HCT116 (cell line): ENCODE measurements at regions not wholly inside any gene's neighbourhood (a gene's known extent, or its start where the extent isn't known, plus 50 kb on each side); places are given as distances from the start of the nearest gene placed in this dataset.

Source experiments
- CEBPB ChIP-seq: IDR thresholded peaks from 2 replicates; pipeline ENCODE4 v1.6.1; 2012; ENCODE audit warnings: low read depth
- EGR1 ChIP-seq: IDR thresholded peaks from 2 replicates; pipeline ENCODE4 v1.6.1; 2012; ENCODE audit warnings: low read depth
- EZH2 ChIP-seq: fragments of 200-600 bp; sonication (generic); IDR thresholded peaks from 2 replicates; pipeline ENCODE4 v1.6.1; 2017; ENCODE audit warnings: antibody characterized with exemption, mixed run types
- EZH2phosphoT487 ChIP-seq: fragments of 200-600 bp; IDR thresholded peaks from 2 replicates; pipeline ENCODE4 v1.6.1; 2018; ENCODE audit warnings: antibody characterized with exemption, borderline replicate concordance
- FOSL1 ChIP-seq: IDR thresholded peaks from 2 replicates; pipeline ENCODE4 v1.6.1; 2012; ENCODE audit warnings: low read depth
- POLR2A ChIP-seq: IDR thresholded peaks from 2 replicates; pipeline ENCODE4 v1.7.0; 2011; ENCODE audit warnings: borderline replicate concordance; ENCODE audit not compliant: insufficient read depth, insufficient read length; ENCODE audit errors: extremely low read depth
- POLR2AphosphoS5 ChIP-seq: IDR thresholded peaks from 2 replicates; pipeline ENCODE4 v1.6.1; 2011; ENCODE audit warnings: mild to moderate bottlenecking, low read depth, low read length, moderate library complexity
- SIN3A ChIP-seq: IDR thresholded peaks from 2 replicates; pipeline ENCODE4 v1.6.1; 2012; ENCODE audit warnings: low read depth
- SP1 ChIP-seq: IDR thresholded peaks from 2 replicates; pipeline ENCODE4 v1.6.1; 2012; ENCODE audit warnings: low read depth
- ZFX ChIP-seq: fragments of 450-650 bp; IDR thresholded peaks from 2 replicates; pipeline ENCODE4 v1.6.1; 2017
- TF ChIP-seq, protein P1 (sequence below), 3 experiments: fragments of 200-600 bp in 1 of 3; sonication (generic) in 1 of 3; IDR thresholded peaks in 2 of 3; conservative IDR thresholded peaks in 1 of 3; 2 replicates each; pipeline ENCODE4 v1.5.1; 2012 to 2017; ENCODE audit warnings: low read depth in 2 of 3, low read length in 2 of 3, antibody characterized with exemption in 1 of 3, borderline replicate concordance in 1 of 3, control low read depth in 1 of 3, mild to moderate bottlenecking in 1 of 3, mixed read lengths in 1 of 3, mixed run types in 1 of 3, moderate library complexity in 1 of 3; ENCODE audit not compliant: insufficient read depth in 1 of 3
- TF ChIP-seq, protein P2 (sequence below): IDR thresholded peaks from 2 replicates; pipeline ENCODE4 v1.6.1; 2012
- TF ChIP-seq, protein P3 (sequence below): IDR thresholded peaks from 2 replicates; pipeline ENCODE4 v1.6.1; 2012
- TF ChIP-seq, protein P4 (sequence below): IDR thresholded peaks from 2 replicates; pipeline ENCODE4 v1.6.1; 2012; ENCODE audit warnings: low read depth

DNA sequence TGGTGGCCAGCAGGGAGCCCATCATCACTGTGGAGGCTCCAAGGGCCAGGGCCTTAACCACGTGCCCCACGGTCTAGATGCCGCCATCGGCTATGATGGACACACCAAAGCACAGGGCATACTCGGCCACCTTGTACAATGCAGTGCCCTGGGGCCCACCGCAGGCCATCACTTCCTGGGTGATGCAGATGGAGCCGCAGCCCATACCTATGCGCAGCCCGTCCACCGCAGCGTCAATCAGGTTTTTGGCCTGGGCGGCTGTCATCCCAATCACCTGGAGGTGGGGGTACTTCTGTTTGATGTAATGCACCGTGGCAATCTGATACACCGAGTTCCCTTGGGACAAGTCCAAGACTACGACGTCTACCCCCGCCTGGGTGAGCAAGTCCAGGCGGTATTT is 153.3 kb upstream of the ZSWIM2 start:
- TF ChIP-seq EZH2 (no peak), POLR2A (no peak), SP1 (no peak), CEBPB (no peak), POLR2AphosphoS5 (no peak), ZFX (no peak), EZH2phosphoT487 (no peak), FOSL1 (no peak), EGR1 (no peak), SIN3A (no peak)
- TF ChIP-seq, protein P1, sequence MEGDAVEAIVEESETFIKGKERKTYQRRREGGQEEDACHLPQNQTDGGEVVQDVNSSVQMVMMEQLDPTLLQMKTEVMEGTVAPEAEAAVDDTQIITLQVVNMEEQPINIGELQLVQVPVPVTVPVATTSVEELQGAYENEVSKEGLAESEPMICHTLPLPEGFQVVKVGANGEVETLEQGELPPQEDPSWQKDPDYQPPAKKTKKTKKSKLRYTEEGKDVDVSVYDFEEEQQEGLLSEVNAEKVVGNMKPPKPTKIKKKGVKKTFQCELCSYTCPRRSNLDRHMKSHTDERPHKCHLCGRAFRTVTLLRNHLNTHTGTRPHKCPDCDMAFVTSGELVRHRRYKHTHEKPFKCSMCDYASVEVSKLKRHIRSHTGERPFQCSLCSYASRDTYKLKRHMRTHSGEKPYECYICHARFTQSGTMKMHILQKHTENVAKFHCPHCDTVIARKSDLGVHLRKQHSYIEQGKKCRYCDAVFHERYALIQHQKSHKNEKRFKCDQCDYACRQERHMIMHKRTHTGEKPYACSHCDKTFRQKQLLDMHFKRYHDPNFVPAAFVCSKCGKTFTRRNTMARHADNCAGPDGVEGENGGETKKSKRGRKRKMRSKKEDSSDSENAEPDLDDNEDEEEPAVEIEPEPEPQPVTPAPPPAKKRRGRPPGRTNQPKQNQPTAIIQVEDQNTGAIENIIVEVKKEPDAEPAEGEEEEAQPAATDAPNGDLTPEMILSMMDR (IDR thresholded peaks at IDR 0.05 in 2 of 3, conservative IDR thresholded peaks at IDR 0.05 in 1 of 3; ENCODE audit: borderline replicate concordance in 1 of 3, insufficient read depth in 1 of 3, low read depth in 2 of 3, low read length in 2 of 3) = no peak
- TF ChIP-seq, protein P2, sequence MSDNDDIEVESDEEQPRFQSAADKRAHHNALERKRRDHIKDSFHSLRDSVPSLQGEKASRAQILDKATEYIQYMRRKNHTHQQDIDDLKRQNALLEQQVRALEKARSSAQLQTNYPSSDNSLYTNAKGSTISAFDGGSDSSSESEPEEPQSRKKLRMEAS = no peak
- TF ChIP-seq, protein P3, sequence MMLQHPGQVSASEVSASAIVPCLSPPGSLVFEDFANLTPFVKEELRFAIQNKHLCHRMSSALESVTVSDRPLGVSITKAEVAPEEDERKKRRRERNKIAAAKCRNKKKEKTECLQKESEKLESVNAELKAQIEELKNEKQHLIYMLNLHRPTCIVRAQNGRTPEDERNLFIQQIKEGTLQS = no peak
- TF ChIP-seq, protein P4, sequence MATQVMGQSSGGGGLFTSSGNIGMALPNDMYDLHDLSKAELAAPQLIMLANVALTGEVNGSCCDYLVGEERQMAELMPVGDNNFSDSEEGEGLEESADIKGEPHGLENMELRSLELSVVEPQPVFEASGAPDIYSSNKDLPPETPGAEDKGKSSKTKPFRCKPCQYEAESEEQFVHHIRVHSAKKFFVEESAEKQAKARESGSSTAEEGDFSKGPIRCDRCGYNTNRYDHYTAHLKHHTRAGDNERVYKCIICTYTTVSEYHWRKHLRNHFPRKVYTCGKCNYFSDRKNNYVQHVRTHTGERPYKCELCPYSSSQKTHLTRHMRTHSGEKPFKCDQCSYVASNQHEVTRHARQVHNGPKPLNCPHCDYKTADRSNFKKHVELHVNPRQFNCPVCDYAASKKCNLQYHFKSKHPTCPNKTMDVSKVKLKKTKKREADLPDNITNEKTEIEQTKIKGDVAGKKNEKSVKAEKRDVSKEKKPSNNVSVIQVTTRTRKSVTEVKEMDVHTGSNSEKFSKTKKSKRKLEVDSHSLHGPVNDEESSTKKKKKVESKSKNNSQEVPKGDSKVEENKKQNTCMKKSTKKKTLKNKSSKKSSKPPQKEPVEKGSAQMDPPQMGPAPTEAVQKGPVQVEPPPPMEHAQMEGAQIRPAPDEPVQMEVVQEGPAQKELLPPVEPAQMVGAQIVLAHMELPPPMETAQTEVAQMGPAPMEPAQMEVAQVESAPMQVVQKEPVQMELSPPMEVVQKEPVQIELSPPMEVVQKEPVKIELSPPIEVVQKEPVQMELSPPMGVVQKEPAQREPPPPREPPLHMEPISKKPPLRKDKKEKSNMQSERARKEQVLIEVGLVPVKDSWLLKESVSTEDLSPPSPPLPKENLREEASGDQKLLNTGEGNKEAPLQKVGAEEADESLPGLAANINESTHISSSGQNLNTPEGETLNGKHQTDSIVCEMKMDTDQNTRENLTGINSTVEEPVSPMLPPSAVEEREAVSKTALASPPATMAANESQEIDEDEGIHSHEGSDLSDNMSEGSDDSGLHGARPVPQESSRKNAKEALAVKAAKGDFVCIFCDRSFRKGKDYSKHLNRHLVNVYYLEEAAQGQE = no peak
